LNCaP clone FGC (cell line): ENCODE measurements at regions not wholly inside any gene's neighbourhood (a gene's known extent, or its start where the extent isn't known, plus 50 kb on each side); places are given as distances from the start of the nearest gene placed in this dataset.

Experiments used
- DNase-seq: peaks from one replicate; pipeline ENCODE4 v3.0.0-alpha.2; 2011; ENCODE audit warnings: low read depth
- H3K4me3 ChIP-seq: 2 replicates; pipeline ENCODE4 v1.5.1; 2011; ENCODE audit warnings: mild to moderate bottlenecking, low read depth, low read length, control low read depth
- CTCF ChIP-seq: IDR thresholded peaks from 2 replicates; pipeline ENCODE4 v1.5.1; 2012; ENCODE audit warnings: mild to moderate bottlenecking; ENCODE audit not compliant: control insufficient read depth, insufficient read depth; ENCODE audit errors: extremely low read depth

- TF ChIP-seq CTCF: no peak
- DNase-seq: peak; percentile 37
- H3K4me3 ChIP-seq: no peak overlapping the region
Measured at GRCh38 chr14:28678887-28679286, 87.7 kb upstream of the FOXG1 start.

GRCh38 chr14:28681681-28682080, 84.9 kb upstream of the FOXG1 start:
- no peak for DNase-seq
- H3K4me3 ChIP-seq: no peak overlapping the region
- peak; percentile 39; the same call in 1 of the 2 replicates for TF ChIP-seq CTCF

GRCh38 chr14:28690029-28690692, 76.4 kb upstream of the FOXG1 start:
- DNase-seq: no peak
- TF ChIP-seq CTCF: no peak
- H3K4me3 ChIP-seq: no peak overlapping the region

- H3K4me3 ChIP-seq: no peak overlapping the region
- no peak for TF ChIP-seq CTCF
- peak; percentile 77 for DNase-seq
Measured at GRCh38 chr14:28695109-28695508, 71.5 kb upstream of the FOXG1 start.

- no peak overlapping the region for H3K4me3 ChIP-seq
- TF ChIP-seq CTCF: no peak
- no peak for DNase-seq
Measured at GRCh38 chr14:28701733-28702132, 64.9 kb upstream of the FOXG1 start.

- TF ChIP-seq CTCF: no peak
- H3K4me3 ChIP-seq: no peak overlapping the region
- DNase-seq: no peak
Measured at GRCh38 chr14:28703482-28703881, 63.1 kb upstream of the FOXG1 start.

- no peak for TF ChIP-seq CTCF
- DNase-seq: no peak
Measured at GRCh38 chr14:28704153-28704552, 62.4 kb upstream of the FOXG1 start.

More at GRCh38 chr14:28704153-28704552, 62.4 kb upstream of the FOXG1 start:
- H3K4me3 ChIP-seq: no peak overlapping the region
